NCI-H82 treated with DMSO at 0.1 percent for 48 hours (cell line): ENCODE measurements at regions not wholly inside any gene's neighbourhood (a gene's known extent, or its start where the extent isn't known, plus 50 kb on each side); places are given as distances from the start of the nearest gene placed in this dataset.
"Not testable (repeated sequence)": the region's sequence is repeated elsewhere in the genome, so short reads cannot be mapped to it uniquely, and the experiment has no call there.

Experiments
- DNase-seq: peaks from one replicate; lab custom pipeline; 2025; ENCODE audit not compliant: unreplicated experiment; lab: John Stamatoyannopoulos, UW

DNA sequence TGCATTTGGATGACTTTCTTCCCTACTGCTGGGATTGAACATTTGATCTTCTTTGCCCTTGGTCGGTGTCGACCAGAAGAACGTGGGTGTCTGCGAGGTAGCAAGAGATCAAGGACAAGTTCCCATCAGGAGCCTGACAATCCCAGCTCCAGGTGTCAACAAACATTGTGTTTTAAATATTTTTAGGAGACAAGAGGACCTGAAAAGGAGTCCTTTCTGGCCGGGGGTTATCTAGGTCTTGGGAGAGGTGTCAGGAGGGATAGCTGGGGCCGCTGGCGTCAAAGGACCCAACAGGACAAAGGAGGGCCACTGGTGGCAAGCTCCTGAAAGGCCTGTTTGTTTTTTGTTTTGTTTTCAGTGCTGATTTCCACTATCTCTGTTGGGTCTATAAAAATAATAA, 308.4 kb upstream of the ERCC4 start:
- DNase-seq: no peak

DNA sequence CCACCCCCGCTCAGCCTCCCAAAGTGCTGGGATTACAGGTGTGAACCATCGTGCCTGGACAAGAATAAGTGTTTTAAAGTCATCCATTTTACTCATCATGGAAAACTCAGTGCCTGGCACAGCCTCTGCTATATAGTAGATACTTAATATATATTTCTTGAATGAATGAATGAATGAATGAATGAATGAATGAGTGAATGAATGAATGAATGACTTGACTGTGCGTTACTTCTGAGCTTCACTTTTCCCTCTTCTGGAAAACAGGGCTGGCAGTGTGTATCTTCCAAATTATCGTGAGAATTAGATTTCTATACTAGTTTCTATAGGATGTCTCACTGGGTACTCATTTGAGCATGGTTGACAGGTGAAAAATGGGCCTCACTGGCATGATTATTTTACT, 307.3 kb upstream of the ERCC4 start:
- no peak for DNase-seq

DNA sequence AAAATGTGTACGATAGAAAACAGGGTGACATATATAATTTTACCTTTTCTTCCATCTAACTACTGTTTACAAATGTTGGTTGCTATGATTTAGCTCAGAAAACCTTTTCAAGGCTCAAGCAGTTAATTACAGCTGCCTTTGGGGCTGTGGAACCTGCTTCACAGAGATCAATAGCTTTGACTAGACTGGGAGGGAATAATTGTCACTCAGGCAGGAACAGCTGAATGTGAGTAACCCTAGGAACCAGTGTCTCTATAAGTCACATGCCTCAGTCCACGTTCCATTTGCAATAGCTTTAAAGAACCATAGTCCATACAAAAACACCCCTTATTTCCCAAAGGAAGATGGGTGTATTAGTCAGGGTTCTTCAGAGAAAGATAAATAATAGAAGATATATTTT, 306.8 kb upstream of the ERCC4 start:
- DNase-seq: no peak

- no peak for DNase-seq
These were observed 298.3 kb upstream of the ERCC4 start for GRCh38 chr16:13621639-13622038.

DNA sequence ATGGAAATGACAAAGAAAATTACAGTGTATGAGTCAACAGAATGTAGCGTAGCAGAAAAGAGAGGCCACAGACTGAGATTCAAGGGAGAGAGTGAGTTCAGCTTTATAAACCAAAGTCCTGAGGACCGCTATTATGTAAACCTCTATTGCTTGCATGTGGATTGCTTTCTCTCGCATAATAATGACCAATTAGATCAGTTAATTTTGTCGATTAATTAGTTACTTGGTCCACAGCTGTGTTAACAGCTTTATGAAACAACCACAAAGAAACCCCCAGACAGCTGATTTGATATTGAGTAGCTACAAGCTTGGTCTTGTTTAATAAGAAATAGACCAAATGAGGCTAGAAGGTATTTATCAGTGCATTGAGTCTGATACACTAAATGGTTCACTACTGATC, 291.8 kb upstream of the ERCC4 start:
- DNase-seq: no peak

- DNase-seq: no peak
These were observed 290.2 kb upstream of the ERCC4 start for GRCh38 chr16:13629704-13630103.

DNA sequence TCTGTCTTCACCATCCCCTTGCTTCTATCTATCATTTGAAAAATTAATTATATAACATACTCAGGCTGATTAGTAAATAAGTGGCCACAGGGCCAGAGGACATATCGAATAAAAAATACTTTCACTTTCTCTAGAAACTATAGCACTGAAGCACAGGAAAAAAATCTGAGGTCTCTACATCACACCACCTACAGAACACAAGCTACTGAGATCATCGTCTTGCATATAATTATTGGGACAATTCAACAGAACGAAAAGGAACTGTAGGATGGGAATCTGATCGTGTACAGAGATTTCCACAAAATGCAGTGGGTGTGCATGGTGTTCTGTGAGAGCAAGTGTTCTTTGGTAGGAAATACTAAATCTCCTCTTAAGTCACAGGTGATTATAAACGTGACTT, 289.6 kb upstream of the ERCC4 start:
- DNase-seq: no peak

DNA sequence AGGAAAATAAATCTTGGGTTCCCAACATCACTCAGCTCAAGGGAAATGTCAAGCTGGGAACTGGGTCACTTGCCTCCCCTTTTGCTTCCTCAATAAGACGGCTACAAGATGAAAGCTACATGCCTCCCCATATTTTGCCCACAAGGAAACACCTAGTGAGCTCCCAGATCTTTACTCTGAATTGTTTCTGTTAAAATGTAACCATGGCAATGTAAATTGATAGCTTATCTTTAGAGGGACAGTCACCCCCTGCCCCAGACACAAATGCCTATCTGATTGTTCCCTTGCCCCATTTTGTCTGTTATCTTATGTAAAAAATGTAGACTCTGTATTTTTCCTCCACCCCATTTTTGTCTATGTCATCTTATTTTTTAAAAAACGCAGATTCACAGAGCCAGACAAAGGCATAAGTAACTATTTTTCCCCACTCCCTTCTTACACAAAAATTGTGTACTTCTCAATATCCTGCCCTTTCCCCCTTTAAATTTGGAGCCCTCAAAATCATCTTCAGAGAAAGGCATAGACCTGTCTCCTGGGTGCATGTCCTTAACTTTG, 288.7 kb upstream of the ERCC4 start:
- DNase-seq: no peak

GRCh38 chr16:13631916-13632315, 288.0 kb upstream of the ERCC4 start:
- DNase-seq: no peak

DNA sequence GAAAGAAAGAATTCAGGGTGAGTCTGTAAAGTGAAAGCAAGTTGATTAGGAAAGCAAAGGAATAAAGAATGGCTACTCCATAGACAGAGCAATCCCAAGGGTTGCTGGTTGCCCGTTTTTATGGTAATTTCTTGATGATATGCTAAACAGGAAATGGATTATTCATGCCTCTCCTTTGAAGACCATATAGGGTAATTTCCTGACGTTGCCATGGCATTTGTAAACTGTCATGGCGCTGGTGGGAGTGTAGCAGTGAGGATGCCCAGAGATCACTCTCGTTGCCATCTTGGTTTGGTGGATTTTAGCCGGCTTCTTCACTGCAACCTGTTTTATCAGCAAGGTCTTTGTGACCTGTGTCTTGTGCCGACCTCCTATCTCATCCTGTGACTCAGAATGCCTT, 287.4 kb upstream of the ERCC4 start:
- not testable (repeated sequence) for DNase-seq

DNA sequence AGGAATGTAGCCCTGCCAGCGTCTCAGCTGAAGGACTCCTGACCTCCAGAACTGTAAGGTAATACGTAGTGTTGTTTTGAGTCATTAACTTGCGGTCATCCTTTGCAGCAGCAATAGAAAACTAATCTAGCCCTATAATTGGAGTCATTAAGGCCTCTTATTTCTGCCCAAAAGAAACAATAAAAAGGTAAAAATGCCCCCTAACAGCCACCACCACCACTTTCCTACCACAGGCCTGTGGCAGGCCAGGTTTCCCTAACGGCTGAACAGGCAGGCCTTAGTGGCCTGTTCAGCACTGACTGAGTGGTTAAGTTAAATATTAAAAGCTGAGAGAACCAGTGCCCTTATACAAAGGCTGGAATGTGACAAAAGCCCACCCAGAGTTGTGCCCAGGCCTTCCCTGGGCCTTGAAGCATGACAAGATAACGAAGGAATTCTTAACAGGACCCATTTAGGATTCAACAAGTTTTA, 286.5 kb upstream of the ERCC4 start:
- DNase-seq: no peak

- DNase-seq: no peak
These were observed 285.7 kb upstream of the ERCC4 start for GRCh38 chr16:13634253-13634652.

DNA sequence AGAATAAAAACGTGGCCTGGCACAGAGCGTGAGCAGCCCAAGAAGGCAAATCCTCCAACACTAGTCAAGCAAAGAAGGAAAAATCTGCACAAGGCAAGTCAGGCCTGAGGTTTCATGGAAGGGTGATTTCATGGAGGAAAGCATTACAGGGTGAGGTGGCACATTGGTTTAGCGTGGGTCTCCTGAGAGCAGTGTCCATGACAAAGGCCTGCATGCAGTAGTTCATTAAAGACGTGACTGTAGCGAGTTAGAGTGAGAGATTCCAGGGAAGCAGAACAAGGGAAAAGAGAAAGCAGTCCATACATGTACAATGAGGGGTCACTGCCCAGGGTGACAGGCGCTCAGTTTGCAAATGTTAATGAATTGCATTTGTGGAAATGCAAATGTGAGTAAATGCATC, 285.0 kb upstream of the ERCC4 start:
- DNase-seq: no peak

- peak; percentile 24 for DNase-seq
These were observed 281.7 kb upstream of the ERCC4 start for GRCh38 chr16:13638218-13638617.

- DNase-seq: no peak
These were observed 276.5 kb upstream of the ERCC4 start for GRCh38 chr16:13643412-13643811.

DNA sequence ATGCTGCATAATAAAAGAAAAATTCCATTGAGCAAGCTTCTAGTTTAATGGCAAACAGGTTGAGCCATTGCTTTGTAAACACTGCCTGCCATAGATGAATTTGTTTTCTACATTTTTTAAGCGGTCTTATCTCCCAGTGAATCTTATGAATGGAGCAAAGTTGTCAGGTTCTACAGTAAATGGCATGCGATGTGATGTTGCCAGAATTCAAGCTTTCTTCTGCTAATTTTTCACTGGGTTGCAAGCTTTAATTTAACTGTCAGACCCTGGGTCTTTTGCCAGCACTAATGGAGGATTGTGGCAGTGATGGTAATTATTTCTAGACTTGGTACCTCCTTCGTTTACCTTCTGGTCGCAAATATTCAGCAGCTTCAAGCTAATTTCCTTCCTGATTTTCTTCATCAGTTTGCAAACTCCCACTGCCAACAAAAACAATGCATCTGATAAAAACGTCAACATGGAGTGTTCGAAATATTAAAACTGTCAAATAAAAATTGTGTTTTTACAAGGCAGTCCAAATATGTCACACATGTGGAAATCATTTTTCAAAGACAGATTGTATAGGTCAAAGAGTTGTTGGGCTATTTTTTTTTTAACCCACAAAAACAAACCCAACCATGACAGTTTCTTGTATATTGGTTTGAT, 274.2 kb upstream of the ERCC4 start:
- no peak for DNase-seq

DNA sequence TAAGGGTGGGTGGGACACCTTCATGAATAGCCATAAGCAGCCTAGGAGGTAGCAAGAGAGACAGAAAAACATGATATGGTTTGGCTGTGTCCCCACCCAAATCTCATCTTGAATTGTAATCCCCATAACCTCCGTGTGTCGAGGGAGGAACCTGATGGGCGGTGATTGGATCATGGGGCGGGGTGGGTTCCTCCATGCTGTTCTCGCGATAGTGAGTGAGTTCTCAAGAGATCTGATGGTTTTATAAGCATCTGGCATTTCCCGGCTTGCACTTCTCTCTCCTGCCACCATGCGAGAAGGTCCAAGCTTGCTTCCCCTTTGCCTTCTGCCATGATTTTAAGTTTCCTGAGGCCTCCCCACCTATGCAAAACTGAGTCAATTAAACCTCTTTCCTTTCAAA, 259.1 kb upstream of the ERCC4 start:
- DNase-seq: no peak

DNA sequence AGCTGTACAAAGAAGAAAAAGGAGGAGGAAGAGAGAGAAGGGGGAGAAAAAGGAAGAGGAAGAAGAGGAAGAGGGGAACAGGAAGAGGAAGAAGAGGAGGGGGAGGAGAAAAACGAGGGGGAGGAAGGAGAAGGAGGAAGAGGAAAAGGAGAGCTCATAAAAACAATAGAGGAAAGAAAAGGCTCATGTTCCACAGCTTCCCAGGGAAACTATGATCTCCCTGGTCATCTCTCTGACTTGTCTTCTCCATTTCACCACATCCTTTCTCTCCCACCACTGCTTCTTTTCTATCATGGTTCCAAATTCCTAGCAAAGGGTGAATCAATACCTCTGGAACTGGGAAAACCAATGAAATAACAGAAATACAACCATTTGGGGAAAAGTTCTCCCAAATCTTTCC, 254.1 kb upstream of the ERCC4 start:
- no peak for DNase-seq

- no peak for DNase-seq
These were observed 247.8 kb upstream of the ERCC4 start for GRCh38 chr16:13672196-13672595.

GRCh38 chr16:13680021-13680889, 239.7 kb upstream of the ERCC4 start:
- DNase-seq: no peak

DNA sequence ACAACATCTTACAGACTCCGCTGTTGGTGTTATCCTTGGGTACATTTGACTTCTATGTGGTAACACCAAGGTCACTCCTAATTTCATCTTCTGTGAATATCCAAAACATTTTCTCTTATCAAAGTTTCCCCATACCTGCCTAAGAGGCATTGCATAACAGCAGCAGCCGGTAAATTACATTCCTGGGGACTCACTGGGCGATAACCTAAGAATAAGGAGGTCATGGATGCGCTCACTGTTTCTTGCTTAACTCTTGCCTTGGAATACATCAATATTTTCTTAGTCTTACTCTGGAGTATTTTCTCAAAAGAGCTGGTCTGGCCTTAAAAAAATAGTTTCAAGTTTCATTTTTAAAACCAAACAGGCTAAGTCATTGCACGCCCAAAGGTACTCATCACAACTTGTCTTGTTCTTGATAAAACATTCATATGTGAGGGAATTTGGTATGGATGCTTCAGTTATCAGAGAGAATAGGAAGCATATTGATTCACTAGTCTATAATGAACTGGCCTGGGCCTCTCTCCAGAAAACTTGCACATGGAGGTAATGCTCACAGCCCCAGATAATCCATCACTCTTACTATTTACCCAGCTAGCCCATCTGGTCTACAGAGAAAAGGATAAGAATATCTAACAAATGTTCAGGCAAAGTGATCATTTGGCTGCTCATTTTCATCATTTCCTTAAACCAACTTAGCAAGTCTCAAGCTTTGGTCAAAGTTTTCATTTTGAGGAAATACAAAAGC, 235.0 kb upstream of the ERCC4 start:
- DNase-seq: no peak

DNA sequence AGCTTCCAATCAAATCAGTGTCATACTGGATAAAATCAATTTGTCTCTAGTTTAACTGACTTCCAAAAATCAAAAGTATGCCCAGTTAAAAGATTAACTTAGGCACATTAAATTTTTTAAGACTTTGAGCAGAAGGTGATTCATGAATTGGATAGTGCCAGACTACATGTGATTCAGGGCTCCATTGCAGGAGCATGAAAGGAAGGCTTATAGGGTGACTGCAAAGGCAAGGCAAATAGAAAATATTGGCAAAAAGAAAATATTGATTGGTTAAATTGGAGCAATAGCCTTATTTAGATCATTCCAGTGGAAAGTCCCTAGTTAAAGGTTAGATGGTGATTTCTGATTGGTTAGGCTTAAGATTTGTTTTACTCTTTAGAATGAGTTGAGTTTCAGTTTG, 223.9 kb upstream of the ERCC4 start:
- no peak for DNase-seq
